K562 (cell line): ENCODE measurements at regions not wholly inside any gene's neighbourhood (a gene's known extent, or its start where the extent isn't known, plus 50 kb on each side); places are given as distances from the start of the nearest gene placed in this dataset.

ENCODE experiments used
- ATAC-seq: fragments of 200-7000 bp; cut with Tn5 transposase; 3 replicates; pipeline ENCODE4 v1.9.1; 2020; ENCODE audit warnings: moderate library complexity
- BruUV-seq: library from RNA; stranded (reverse); fragments of 400-500 nt; replicated peaks from 2 replicates; lab custom pipeline; 2021; lab: Mats Ljungman, UMichigan
- CTCF ChIA-PET: fragments of 300-600 bp; formaldehyde crosslinking; extraction: SDS; loops from one replicate; lab custom pipeline; 2021; ENCODE audit warnings: low intra/inter-chr PET ratio; lab: Yijun Ruan, JAX
- POLR2A ChIA-PET: fragments of 300-600, 350-650 bp; sonication (Branson Sonifier 250); formaldehyde crosslinking; extraction: SDS; loops from one replicate; lab custom pipeline; 2021; ENCODE audit warnings: antibody characterized with exemption, inconsistent platforms; lab: Yijun Ruan, JAX
- DNase-seq, 4 experiments: peaks; one replicate each; pipeline versions ENCODE4 v3.0.0 to v3.0.0-alpha.2; 2011 to 2018; ENCODE audit warnings: low spot score in 3 of 4, mixed read lengths in 3 of 4; ENCODE audit errors: extremely low read depth in 1 of 4
- FAIRE-seq: peaks from 2 replicates; lab custom pipeline; 2011; peaks lifted over from hg19 to GRCh38; lab: Jason Lieb, UNC
- H2AFZ ChIP-seq: 2 replicates; pipeline ENCODE4 v1.6.0; 2011; ENCODE audit warnings: low read depth, low read length, control low read depth, inconsistent platforms
- H3K27ac ChIP-seq: fragments of 200-600 bp; 3 replicates; pipeline ENCODE4 v1.8.0; 2011; ENCODE audit warnings: low read depth, mild to moderate bottlenecking, control low read depth, inconsistent platforms, low read length, moderate library complexity, mixed read lengths; ENCODE audit errors: extremely low read depth
- H3K27me3 ChIP-seq, 2 experiments: fragments of 300-600 bp in 1 of 2; 2 replicates in 1 of 2; 3 replicates in 1 of 2; pipeline versions ENCODE4 v1.6.0 to v1.8.0; 2011; ENCODE audit warnings: inconsistent platforms in 2 of 2, low read length in 2 of 2, mild to moderate bottlenecking in 1 of 2, mixed read lengths in 1 of 2, moderate library complexity in 1 of 2; ENCODE audit not compliant: control insufficient read depth in 2 of 2, insufficient read depth in 2 of 2
- H3K36me3 ChIP-seq: fragments of 300-600 bp; 3 replicates; pipeline ENCODE4 v1.8.0; 2011; ENCODE audit warnings: mild to moderate bottlenecking, low read length, inconsistent platforms; ENCODE audit not compliant: control insufficient read depth, insufficient read depth
- H3K4me1 ChIP-seq, 2 experiments: fragments of 200-600 bp in 1 of 2; replicated peaks in 1 of 2; 2 replicates in 1 of 2; 3 replicates in 1 of 2; pipeline versions ENCODE4 v1.5.1 to v1.8.0; 2011; ENCODE audit warnings: inconsistent platforms in 2 of 2, low read length in 2 of 2, mild to moderate bottlenecking in 1 of 2, mixed read lengths in 1 of 2, moderate library complexity in 1 of 2; ENCODE audit not compliant: control insufficient read depth in 2 of 2, insufficient read depth in 2 of 2
- H3K4me2 ChIP-seq: 2 replicates; pipeline ENCODE4 v1.6.1; 2011; ENCODE audit warnings: low read length, control low read depth, inconsistent platforms, mixed read lengths; ENCODE audit not compliant: insufficient read depth
- H3K4me3 ChIP-seq: fragments of 200-600 bp; sonication (generic), shearing (Covaris generic); 2 replicates; pipeline ENCODE4 v1.5.1; 2016; ENCODE audit warnings: control low read depth, inconsistent platforms
- H3K79me2 ChIP-seq: fragments of 200-600 bp; 3 replicates; pipeline ENCODE4 v1.8.0; 2011; ENCODE audit warnings: low read length, inconsistent platforms; ENCODE audit not compliant: control insufficient read depth, insufficient read depth
- H3K9ac ChIP-seq, 2 experiments: 2 replicates each; pipeline versions ENCODE4 v1.6.0 to v1.6.1; 2011; ENCODE audit warnings: low read depth in 2 of 2, low read length in 2 of 2, control low read depth in 1 of 2, inconsistent platforms in 1 of 2, mild to moderate bottlenecking in 1 of 2, mixed read lengths in 1 of 2; ENCODE audit not compliant: insufficient read depth in 1 of 2
- H3K9me1 ChIP-seq: one replicate; pipeline ENCODE4 v1.6.0; 2011; ENCODE audit warnings: inconsistent platforms, mild to moderate bottlenecking, low read length, moderate library complexity; ENCODE audit not compliant: control insufficient read depth, insufficient read depth
- H3K9me3 ChIP-seq: replicated peaks from 2 replicates; pipeline ENCODE4 v1.5.1; 2011; ENCODE audit warnings: low read depth, low read length, inconsistent platforms; ENCODE audit not compliant: control insufficient read depth, insufficient read depth
- H4K20me1 ChIP-seq: replicated peaks from 2 replicates; pipeline ENCODE4 v1.6.1; 2011; ENCODE audit warnings: low read length, inconsistent platforms, mixed read lengths; ENCODE audit not compliant: control insufficient read depth, insufficient read depth
- CBFB ChIP-seq: sonication (generic); formaldehyde crosslinking; IDR thresholded peaks from 2 replicates; pipeline ENCODE4 v1.4.0; 2020; ENCODE audit warnings: mild to moderate bottlenecking, missing genetic modification reagents
- CHCHD3 ChIP-seq: fragments of 250-450 bp; sonication (Bioruptor Pico); IDR thresholded peaks from 2 replicates; pipeline ENCODE4 v2.1.2; 2022; ENCODE audit warnings: mild to moderate bottlenecking
- HMBOX1 ChIP-seq: sonication (generic); IDR thresholded peaks from 2 replicates; pipeline ENCODE4 v1.6.1; 2016
- MITF ChIP-seq: IDR thresholded peaks from 2 replicates; pipeline ENCODE4 v1.6.1; 2014; ENCODE audit warnings: antibody characterized with exemption
- MTA1 ChIP-seq: fragments of 450-650 bp; IDR thresholded peaks from 2 replicates; pipeline ENCODE4 v1.6.1; 2017; ENCODE audit warnings: borderline replicate concordance
- ZBTB1 ChIP-seq: sonication (generic); formaldehyde crosslinking; IDR thresholded peaks from 2 replicates; pipeline ENCODE4 v1.8.1; 2023; ENCODE audit warnings: missing genetic modification reagents, low read depth, mild to moderate bottlenecking, borderline replicate concordance
- WGBS: fragments of 100-300 bp; shearing (Covaris generic); methylation state at CpG from one replicate; pipeline ENCODE4 v1.1.6; 2016; ENCODE audit warnings: low coverage, mixed read lengths; ENCODE audit not compliant: insufficient coverage; ENCODE audit errors: missing lambda C conversion rate; 5-methylcytosine and 5-hydroxymethylcytosine counted together
- in situ Hi-C: fragments of 300-500 bp; cut with MboI; formaldehyde crosslinking; loops from 4 replicates; pipeline ENCODE4 v1.15.0; 2018; ENCODE audit warnings: inconsistent platforms, mixed read lengths
- intact Hi-C: fragments of 100-400 bp; cut with micrococcal nuclease; formaldehyde crosslinking; loops from 2 replicates; pipeline ENCODE4 v1.14.2; 2022
- TF ChIP-seq, protein P1 (sequence below), 2 experiments: IDR thresholded peaks; 2 replicates each; pipeline ENCODE4 v1.6.1; 2011; ENCODE audit warnings: borderline replicate concordance in 1 of 2, control low read depth in 1 of 2, low read depth in 1 of 2, low read length in 1 of 2, mild to moderate bottlenecking in 1 of 2, mixed read lengths in 1 of 2, moderate library complexity in 1 of 2; ENCODE audit not compliant: insufficient read depth in 1 of 2, insufficient read length in 1 of 2, poor library complexity in 1 of 2, severe bottlenecking in 1 of 2; ENCODE audit errors: extremely low read depth in 1 of 2
- TF ChIP-seq, protein P2 (sequence below): IDR thresholded peaks from 2 replicates; pipeline ENCODE4 v1.6.1; 2016; ENCODE audit warnings: missing genetic modification characterization, missing compliant biosample characterization

- H3K4me3 ChIP-seq, result no peak overlapping the region
- no peaks in the 10 kb centered on the region for H3K36me3 ChIP-seq
- no peaks in the 10 kb centered on the region for H3K79me2 ChIP-seq
- no peaks in the 10 kb centered on the region for H3K4me1 ChIP-seq
- TF ChIP-seq, protein P1, sequence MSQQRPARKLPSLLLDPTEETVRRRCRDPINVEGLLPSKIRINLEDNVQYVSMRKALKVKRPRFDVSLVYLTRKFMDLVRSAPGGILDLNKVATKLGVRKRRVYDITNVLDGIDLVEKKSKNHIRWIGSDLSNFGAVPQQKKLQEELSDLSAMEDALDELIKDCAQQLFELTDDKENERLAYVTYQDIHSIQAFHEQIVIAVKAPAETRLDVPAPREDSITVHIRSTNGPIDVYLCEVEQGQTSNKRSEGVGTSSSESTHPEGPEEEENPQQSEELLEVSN (IDR thresholded peaks at IDR 0.05; ENCODE audit: borderline replicate concordance in 1 of 2, extremely low read depth in 1 of 2, insufficient read depth in 1 of 2, insufficient read length in 1 of 2, low read depth in 1 of 2, low read length in 1 of 2, poor library complexity in 1 of 2, severe bottlenecking in 1 of 2), result no peak
- no peak for TF ChIP-seq CHCHD3 (CRISPR knock-in tag)
- TF ChIP-seq MTA1, result no peak
- no peak for TF ChIP-seq CBFB (CRISPR knock-in tag)
- no peak for TF ChIP-seq HMBOX1
- no peak for TF ChIP-seq ZBTB1
- TF ChIP-seq, protein P2, sequence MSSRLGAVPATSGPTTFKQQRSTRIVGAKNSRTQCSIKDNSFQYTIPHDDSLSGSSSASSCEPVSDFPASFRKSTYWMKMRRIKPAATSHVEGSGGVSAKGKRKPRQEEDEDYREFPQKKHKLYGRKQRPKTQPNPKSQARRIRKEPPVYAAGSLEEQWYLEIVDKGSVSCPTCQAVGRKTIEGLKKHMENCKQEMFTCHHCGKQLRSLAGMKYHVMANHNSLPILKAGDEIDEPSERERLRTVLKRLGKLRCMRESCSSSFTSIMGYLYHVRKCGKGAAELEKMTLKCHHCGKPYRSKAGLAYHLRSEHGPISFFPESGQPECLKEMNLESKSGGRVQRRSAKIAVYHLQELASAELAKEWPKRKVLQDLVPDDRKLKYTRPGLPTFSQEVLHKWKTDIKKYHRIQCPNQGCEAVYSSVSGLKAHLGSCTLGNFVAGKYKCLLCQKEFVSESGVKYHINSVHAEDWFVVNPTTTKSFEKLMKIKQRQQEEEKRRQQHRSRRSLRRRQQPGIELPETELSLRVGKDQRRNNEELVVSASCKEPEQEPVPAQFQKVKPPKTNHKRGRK (tag), result no peak
- TF ChIP-seq MITF, result no peak
- TF ChIP-seq, all 486 proteins: peak for 0
- Histone ChIP-seq H3K9me3 (no peaks in the 10 kb centered on the region), H3K9ac (no peak overlapping the region), H2AFZ (no peak overlapping the region), H3K27me3 (peaks cover 0 to 7% of the 10 kb centered on the region in 2 experiments; a peak in 1 of 5 replicates), H4K20me1 (no peaks in the 10 kb centered on the region), H3K9me1 (no peaks in the 10 kb centered on the region), H3K27ac (no peak overlapping the region), H3K4me2 (no peak overlapping the region)
- in situ Hi-C loops (loop anchor here (10.0 kb wide), 2 partner anchors 131 to 391 kb away; partner anchors contain the start of gene EFNB1), intact Hi-C loops (no loop called here)
- WGBS, result 2% methylated on average over 15 of the region's 17 CpGs
- no peak for FAIRE-seq
- ATAC-seq, result no peak
- POLR2A ChIA-PET, result no interaction called here
- CTCF ChIA-PET, result no interaction called here
- no peak for DNase-seq
- no TSS peak for BruUV-seq
Measured at GRCh38 chrX:69215161-69215875, 50.1 kb upstream of the PJA1 start.
